ENCODE measurements at regions not wholly inside any gene's neighbourhood (a gene's known extent, or its start where the extent isn't known, plus 50 kb on each side); places are given as distances from the start of the nearest gene placed in this dataset.
"Not testable (repeated sequence)": the region's sequence is repeated elsewhere in the genome, so short reads cannot be mapped to it uniquely, and the experiment has no call there.

DNA sequence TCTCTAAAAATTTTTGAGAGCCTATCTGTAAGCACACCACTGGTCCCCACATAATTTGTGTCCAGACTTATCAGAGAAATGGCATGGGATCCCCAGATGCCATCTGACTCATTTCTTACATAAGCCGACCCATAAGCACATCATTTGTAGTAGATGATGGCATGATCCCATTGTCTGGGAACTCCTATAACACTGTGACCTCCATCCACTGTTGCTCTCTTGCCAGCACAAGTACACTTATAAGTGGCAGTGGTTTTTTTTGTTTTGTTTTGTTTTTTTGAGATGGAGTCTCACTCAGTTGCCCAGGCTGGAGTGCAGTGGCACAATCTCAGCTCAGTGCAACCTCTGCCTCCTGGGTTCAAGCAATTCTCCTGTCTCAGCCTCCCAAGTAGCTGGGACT, 350.7 kb upstream of the ZFHX3 start:
- not testable (repeated sequence) for DNase-seq

DNA sequence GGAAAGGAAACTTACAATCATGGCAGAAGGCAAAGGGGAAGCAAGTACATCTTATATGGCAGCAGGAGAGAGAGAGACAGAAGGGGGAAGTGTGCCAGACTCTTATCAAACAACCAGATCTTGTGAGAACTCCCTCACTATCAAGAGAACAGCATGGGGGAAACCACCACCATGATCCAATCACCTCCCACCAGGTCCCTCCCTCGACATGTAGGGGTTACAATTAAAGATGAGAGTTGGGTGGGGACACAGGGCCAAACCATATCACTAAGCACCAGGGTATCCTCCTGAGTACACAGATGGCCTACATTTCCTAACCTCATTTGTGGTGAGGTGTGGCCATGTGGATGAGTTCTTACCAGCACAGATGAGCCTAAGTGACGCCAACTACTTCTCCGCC, 348.6 kb upstream of the ZFHX3 start:
- no peak for DNase-seq

DNA sequence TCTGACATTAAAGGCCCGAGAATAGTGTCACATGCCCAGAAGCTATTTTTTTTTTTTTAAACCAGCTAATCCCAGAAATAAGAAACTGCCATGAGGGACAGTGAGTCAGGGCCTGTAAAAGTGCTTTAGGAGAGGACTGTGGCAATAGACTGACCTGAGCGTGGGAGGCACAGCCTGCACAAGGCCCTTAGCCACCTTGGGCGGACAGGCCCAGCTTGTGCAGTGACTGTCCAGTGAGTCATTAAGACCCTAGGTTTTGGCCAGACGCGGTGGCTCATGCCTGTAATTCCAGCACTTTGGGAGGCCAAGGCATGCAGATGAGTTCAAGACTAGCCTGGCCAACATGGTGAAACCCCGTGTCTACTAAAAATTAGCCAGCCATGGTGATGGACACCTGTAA, 343.0 kb upstream of the ZFHX3 start:
- no peak for DNase-seq

DNA sequence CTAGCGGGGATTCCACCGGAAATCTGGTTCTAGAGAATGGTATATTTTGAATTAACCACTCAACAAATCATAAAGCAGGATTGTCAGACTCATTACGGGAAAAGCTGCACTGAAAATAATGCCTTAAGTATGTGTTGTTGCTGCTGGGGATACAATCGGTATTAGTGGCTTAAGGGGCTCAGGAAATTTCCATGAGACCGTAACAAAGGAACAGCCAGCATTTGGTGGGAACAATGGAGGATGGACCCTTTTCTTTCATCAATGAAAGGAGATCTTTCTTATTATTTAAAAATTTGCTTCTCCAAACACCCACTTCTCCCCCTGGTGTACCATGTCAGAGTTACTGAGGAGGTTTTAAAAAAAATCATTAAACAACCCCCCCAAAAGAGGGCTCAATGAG, 342.6 kb upstream of the ZFHX3 start:
- no peak for DNase-seq

DNA sequence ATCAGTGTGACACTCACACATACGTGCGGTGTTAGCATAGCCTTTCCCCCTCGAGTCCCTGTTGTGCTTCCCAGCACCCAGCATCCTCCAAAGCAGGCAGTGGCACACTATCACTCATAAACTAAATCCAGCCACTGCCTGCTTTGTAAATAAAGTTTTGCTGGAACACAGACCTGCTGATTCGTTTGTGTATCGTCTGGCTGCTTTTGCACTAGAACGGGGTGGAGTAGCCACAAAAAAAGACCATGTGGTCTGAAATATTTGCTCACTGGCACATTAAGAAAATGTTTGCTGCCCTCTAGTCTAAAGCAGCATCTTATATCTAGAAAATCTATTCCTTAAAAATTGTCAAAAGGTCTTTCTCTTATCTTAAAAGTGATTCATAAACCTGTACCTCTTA, 341.2 kb upstream of the ZFHX3 start:
- no peak for DNase-seq

DNA sequence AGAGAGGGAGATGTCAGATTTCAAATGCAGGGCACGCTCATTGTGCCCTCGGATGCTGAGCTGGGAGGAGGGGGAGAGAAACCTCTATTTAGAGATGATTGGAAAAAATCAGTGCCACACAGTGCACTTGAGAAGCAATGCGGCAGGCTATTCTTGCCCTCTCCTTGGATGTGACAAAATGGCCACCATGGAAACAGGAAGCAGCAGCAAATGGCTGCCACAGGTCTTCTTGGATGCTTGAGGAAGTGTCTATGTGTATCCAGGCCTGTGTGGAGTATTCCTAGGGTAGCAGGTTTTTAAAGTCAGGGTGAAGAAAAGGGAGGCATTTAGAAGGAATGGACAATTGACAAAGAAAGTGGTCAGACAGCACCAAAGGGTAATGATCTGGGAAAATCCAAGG, 340.1 kb upstream of the ZFHX3 start:
- DNase-seq, result no peak

DNA sequence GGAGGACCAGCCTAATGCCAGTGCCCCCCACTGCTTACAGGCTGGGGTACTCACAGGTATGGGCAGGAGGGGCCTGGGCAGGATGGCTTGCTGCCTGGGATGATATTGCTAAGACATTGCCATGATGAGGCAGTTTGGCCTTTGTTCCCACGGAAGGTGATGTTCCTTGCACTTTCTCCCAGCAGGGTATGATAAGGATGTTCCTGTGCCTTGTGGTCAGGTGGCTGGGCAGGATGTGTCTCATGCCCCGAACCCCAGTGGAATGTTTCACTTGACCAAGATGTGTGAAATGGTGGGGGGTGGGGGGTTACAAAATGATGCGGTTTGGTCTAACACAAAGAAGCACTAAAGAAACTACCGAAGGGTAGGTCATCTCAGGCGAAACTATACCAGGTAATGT, 337.8 kb upstream of the ZFHX3 start:
- no peak for DNase-seq

DNA sequence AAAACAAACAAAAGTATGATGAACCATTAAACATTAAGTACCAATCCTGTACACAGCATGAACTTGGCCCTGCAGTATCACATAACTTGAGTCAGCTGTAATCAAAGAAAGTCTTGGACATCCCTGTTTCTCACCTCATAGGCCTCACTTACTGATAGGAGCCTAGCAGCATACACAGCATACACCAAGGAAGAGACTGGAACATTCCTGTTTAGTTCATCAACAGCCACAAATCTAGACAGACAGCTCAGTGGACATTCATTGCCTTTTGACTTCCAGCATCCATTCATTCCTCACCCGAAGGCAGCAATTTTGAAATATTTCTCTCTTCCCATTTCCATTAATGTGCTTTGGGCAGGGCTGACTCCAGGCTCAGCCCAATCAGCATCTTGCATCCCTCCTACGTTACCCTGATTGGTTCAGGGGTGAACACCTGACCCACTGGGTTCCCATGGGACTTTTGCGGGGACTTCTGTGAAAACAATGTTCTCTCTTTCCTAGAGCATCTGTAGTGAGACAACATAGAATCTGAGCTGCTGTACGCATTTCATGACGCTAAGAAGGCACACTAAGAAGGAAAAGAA, 336.7 kb upstream of the ZFHX3 start:
- DNase-seq, result no peak

DNA sequence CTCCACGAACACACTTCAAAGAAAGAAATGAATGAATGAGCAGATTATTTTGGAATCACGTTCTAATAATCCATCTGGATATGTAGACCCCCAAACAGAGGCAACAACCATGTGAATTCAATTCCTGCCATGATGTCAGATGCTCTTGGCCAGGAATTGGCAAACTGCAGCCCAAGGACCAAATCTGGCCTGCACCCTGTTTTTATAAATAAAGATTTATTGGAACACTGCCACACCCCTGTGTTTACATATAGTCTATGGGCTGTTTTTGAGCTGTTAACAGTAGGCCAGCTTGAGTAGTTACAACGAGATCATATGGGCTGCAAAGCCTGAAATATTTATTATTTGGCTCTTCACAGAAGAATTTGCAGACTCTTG, 336.0 kb upstream of the ZFHX3 start:
- no peak for DNase-seq

DNA sequence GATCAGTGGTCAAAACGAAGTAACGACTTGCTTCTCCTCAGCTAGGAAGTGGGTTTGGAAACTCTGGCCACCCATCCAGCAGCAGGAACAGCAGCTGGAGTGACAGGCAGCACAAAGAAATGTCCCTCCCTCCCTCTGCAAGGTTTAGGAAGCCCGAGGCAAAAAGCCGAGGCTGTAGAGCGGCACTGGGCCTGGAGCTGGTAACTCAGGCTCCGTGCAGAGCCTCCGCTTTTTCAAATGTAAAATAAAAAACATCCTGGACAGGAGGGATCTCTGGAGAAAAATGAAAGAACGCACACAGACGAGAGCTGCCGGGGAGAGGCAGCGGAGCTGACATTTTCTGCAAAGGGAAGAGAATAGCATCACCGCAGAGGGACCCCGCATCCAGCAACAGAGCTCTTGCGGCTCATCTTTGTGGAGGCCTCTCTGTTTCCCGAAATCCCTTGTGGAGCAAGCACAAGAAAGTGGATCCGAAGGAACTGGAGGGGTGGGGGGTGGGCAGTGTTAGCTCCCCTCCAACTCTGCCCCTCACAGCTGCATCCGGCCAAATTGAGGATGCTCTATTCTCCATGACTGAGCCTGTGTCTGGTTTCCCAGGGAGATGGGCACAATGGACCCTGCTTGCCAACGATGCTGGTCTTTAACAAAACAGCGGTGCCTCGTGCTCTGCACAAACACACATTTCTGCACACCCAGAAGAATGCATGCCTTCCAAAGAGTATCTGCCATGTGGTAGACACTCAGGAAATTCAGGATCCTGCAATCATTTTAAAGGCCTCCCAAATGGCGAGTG, 335.5 kb upstream of the ZFHX3 start:
- no peak for DNase-seq

DNA sequence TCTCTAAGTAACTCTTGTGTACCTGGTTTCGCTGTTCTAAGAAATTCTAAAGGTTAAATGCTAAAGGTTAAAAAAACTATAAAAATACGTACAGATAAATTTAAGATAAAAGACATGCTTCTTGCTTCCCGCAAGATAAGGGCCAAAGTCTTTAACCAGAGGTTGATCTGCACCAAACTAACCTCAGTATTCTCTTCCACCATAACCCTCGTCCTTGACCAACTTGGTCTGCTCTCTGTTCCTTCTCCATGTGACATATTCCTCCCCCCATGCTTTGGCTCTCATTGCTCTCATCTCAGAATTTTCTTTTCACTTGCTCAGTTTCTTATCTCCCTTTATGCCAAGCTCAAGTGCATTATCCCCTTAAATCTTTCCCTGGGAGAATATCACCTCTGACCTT, 330.5 kb upstream of the ZFHX3 start:
- no peak for DNase-seq

DNA sequence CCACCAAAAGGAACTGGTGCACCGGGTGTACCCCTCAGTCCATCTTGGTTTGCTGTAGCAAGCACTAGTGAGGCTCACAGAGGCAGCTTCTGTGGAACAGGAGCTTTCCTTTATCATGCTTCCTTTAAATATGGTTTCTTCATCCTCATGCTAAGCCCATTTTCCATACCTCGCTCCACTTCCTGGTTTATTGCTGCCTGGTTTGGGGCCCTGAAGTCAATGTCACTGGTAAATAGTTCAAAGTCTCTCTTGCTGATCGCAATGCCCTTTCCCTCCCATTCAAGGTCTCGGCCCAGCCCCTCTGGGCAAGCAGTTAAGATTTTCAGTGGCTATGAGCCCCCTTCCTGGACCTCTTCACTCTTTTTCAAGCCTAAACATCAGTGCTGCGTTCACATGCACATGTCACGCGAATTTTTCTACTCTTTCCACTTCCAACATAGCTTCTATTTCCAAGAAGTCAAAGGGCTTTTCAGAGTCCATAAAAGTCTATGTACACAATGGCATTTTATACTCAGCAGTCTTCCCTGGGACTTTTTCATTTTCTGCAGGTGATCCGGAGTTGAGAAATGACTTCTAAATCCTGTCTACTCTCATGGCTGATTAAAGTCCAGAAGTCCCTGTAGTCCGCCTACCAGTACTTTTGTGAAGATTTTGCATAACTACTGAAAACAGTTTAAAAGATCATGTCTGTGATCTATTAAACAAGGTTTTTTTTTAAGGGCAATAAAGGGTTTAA, 323.8 kb upstream of the ZFHX3 start:
- no peak for DNase-seq

DNA sequence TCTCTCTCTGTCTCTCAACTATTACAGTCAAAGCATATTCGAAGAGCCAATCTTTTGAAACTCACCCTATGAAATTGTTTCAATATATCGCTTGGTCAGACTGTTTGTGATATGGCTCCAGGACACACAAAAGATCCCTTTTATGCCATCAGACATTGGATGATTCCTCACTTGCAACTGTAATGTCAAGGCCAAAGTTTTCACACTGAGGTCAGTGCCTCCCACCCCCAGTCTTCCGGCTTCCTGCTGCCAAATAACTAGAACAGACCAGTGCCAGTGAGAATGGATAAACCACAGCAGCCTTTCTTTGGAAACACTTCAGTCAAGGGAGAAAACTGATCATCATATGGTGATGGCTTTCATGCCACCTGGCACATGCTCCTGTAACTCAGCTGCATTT, 321.9 kb upstream of the ZFHX3 start:
- no peak for DNase-seq

DNA sequence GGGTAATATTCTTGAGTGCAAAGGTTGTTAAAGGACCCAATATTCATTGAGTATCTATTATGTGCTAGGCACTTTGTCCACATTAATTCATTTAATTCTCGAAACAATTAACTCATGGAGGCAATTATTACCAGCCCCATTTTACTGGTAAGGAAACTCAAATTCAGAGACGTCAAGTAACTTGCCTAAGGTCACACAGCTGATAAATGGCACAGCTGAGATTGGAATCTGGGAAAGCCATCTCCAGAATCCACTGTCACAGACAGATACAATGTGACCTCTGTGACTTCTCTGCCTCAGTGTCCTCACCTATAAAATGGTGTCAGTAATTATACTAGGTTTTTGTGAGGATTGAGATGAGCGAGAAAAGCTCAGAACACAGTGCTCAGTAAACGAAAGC, 320.8 kb upstream of the ZFHX3 start:
- no peak for DNase-seq

DNA sequence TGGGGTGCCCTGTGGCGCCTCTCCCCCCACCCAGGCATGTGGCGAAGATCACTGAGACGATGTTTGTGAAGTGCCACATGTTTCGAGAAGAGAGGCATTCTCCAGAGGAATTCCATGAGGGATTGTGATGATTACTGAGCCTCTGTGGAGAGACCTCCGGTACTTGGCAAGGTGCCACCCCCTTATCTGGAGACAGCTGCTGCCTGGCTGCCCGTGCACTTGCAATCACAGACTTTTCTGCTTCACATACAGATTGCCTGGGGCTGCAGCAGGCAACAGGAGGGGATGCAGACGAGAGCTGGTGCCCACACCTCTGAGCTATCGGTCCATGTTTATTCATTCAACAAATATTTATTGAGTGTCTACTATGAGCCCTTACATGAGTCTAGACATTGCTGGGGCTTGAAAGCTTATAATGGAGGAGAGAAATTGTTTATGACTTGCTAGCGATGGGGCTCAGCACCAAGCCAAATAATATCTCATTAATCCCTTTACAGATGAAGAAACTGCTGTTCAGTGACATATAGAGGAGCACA, 317.2 kb upstream of the ZFHX3 start:
- DNase-seq, result no peak

DNA sequence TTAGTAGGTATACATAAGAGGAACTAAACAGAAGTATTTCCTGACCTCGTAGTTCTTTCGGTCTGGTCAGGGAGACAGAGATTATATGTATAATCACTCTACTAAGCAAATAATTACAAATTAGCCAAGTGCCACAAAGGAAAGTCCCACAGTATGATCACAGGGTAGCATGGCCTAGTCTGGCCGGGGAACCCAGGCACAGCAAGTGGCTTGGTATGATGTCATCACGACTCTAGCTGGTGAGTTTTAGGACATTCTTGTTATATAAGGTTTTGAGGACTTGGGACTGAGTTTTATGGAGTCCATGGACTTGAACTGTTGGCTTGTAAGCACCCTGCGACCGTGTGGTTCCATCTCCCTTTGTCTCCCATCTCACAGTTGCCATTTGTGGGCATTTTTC, 316.5 kb upstream of the ZFHX3 start:
- DNase-seq, result no peak

DNA sequence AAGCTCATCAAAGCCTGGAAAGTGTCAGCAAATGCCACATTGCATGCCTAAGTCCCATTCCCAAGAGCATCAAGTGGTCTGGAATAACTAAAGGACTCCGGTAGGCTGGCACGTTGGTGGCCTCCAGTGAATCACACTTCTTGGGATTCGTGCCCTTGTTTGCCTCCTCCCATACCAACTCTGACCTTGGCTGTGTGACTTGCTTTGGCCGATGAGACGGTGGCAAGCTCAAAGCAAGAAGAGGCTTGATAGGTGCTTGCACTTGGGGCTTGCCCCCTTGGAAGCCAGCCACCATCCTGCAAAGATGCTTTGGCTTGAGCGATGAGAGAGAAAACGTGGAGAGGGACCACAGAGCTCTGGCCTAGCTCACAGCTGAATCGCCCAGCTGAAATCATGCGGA, 313.1 kb upstream of the ZFHX3 start:
- DNase-seq, result no peak

DNA sequence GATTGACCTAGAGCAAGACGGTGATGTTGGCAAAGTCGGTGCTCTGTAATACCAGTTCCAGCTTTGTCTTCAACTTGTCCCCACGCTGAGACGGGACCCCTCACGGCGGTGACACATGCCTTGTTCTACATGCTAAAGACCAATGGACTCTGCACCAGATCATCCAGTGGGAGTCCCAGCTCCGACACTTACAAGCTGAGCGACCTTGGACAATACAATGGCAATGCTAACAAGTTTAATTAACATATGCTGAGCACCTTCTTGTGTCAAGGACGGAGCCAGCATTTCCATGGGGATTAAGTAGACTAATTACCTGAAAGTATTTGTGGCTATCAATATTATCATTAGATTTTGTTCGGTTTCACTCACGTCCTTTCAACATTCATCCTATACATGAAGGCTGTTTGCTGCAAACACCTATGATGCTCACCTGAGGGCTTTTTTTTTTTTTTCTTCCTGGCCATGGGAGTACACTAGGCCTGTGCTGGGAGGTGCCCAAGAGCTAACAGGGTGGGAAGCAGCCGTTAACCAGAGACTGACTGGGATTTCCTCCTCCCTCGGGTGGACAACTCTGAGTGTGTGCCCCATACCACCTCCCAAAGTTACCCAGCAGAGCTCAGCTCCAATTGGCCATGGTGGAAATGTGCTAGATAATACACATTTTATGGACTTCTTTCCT, 308.6 kb upstream of the ZFHX3 start:
- no peak for DNase-seq

DNA sequence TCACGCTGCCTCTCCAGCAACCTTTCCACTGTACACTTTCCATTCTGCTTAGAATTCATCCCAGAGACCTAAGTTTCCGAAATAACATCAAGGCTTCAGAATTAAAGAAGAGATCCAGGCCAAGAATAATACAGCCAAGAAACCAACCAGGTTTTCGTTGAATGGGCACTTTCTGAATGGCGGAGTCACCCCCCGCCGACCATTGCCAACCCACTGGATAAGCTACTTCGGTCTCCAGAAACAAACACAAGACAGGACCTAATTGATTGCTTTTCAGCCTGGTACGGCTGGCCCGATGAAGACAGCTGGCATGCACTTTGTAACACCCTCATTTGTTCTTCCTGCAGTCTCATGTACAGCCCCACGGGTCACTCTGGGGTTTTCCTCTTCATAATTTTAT, 308.1 kb upstream of the ZFHX3 start:
- no peak for DNase-seq

DNA sequence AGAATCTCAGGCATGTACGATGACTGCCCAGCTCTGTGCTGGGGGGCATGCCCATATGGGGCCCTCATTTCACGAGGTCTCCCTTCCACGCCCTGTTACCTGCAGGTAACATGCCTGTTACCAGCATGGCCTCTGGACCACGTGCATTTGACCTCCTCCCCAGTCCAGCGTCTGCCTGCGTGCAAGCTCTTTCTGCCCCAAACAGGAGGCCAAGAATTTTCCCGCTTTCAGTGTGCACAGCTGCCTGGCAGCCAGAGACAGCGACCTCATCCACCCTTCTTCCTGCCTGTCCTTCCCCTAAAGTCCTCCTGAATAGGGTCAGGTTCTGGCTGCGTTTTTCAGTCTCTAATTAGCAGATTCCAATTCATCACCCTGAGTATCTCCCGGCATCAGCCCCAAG, 306.5 kb upstream of the ZFHX3 start:
- no peak for DNase-seq

DNA sequence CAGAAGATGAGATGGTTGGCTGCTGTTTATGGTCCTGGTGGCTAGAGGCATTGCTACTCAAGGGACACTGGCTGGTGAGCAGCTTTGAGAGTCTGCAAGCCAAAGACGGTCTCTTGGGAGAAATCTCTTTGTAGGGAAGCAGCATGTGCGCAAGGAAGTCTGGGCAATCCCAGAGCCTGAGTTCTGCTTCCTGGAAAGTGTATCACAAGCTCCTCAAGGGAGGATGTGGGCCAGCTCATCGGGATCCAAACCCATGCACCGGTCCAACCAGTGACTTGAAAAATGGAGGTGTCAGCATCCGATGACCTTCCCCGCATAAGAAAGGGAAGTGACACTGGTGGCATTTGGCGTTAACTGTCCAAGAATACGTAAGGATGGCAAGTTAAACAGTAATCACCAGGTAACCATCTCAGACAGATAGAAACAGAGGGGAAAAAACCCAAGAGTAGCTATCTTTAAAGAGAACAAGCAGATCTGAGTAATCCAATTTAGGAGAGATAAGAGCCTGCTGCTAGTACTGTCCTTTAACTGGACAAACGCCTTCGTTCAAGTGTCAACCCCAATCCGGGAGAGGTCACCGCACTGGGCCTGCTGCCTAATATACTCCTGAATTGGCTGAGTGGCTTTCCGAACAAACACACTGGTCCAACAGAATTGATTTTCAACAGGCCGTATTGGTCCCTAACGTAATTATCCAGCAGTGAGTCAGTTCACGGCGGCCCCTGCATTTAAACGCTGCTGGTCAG, 303.0 kb upstream of the ZFHX3 start:
- DNase-seq, result no peak

Data from skin of body (tissue), 1 donor.